Bronchial epithelial cell (primary cell): ENCODE measurements at regions not wholly inside any gene's neighbourhood (a gene's known extent, or its start where the extent isn't known, plus 50 kb on each side); places are given as distances from the start of the nearest gene placed in this dataset.

Experiments used
- DNase-seq: peaks from one replicate; pipeline ENCODE4 v3.0.0-alpha.2; 2010; ENCODE audit warnings: low read depth
- FAIRE-seq: peaks from 2 replicates; lab custom pipeline; 2011; peaks lifted over from hg19 to GRCh38; lab: Jason Lieb, UNC
- H3K27me3 ChIP-seq: 2 replicates; pipeline ENCODE4 v1.5.1; 2011; ENCODE audit warnings: low read length; ENCODE audit not compliant: control insufficient read depth, insufficient read depth
- H3K36me3 ChIP-seq: 2 replicates; pipeline ENCODE4 v1.5.1; 2011; ENCODE audit warnings: low read length; ENCODE audit not compliant: control insufficient read depth, insufficient read depth
- H3K4me3 ChIP-seq: 2 replicates; pipeline ENCODE4 v1.5.1; 2011; ENCODE audit warnings: mild to moderate bottlenecking, low read depth, low read length, control low read depth
- CTCF ChIP-seq: IDR thresholded peaks from 2 replicates; pipeline ENCODE4 v1.5.1; 2011; ENCODE audit warnings: mild to moderate bottlenecking, moderate library complexity, low read length, control low read depth, inconsistent platforms; ENCODE audit not compliant: insufficient read depth, severe bottlenecking

GRCh38 chr9:11632691-11633090, 1019.9 kb upstream of the PTPRD start:
- no peak for TF ChIP-seq CTCF
- no peaks in the 10 kb centered on the region for H3K27me3 ChIP-seq
- H3K4me3 ChIP-seq, result no peak overlapping the region
- FAIRE-seq (no peak), DNase-seq (no peak)
- no peaks in the 10 kb centered on the region for H3K36me3 ChIP-seq

DNA sequence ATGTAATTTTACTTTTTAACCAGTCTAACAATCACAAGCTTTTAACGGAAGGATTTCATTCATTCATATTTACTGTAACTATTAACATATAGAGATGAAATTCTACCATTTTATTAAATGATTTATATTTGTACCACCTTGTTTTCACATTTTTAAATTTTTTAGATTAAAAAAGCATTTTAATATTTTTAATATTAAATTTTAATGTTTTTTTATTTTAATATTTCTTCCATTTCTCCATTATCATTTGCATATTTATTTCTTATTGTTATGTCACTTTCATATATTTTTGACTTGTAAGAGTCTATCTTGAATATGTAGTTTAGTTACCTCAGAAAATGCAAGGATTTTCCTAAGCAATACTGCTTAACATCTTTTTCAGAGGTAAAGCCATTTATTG, 1034.0 kb upstream of the PTPRD start:
- Histone ChIP-seq H3K36me3 (no peaks in the 10 kb centered on the region), H3K27me3 (no peaks in the 10 kb centered on the region), H3K4me3 (no peak overlapping the region)
- DNase-seq, result no peak
- no peak for TF ChIP-seq CTCF
- no peak for FAIRE-seq

GRCh38 chr9:11653867-11654266, 1039.3 kb upstream of the TYRP1 start:
- H3K36me3 ChIP-seq, result no peaks in the 10 kb centered on the region
- no peak overlapping the region for H3K4me3 ChIP-seq
- FAIRE-seq (no peak), DNase-seq (no peak)
- TF ChIP-seq CTCF, result no peak
- no peaks in the 10 kb centered on the region for H3K27me3 ChIP-seq

- TF ChIP-seq CTCF, result no peak
- no peaks in the 10 kb centered on the region for H3K36me3 ChIP-seq
- H3K4me3 ChIP-seq, result no peak overlapping the region
- no peaks in the 10 kb centered on the region for H3K27me3 ChIP-seq
- DNase-seq (no peak), FAIRE-seq (no peak)
These were observed 1029.3 kb upstream of the TYRP1 start for GRCh38 chr9:11663913-11664312.

DNA sequence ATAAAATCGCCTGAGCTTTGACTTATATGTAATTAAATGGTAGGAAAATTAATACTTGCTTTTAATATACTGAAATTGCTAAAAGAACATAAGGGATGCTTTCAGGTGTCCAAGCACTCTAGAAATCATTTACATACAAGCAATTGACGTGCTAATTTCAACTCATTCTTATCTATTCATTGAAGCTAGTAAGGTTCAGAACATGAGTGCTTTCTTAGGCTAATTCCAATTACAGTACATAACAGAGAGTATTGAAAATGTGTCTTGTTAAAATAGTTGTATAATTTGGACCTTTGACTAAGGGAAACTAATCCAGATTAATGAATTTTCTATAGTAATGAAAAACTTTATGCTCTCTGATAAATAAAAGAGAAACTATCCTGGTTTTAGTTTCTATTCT, 1016.4 kb upstream of the TYRP1 start:
- no peak for FAIRE-seq
- Histone ChIP-seq H3K36me3 (no peaks in the 10 kb centered on the region), H3K4me3 (no peak overlapping the region), H3K27me3 (no peaks in the 10 kb centered on the region)
- TF ChIP-seq CTCF, result no peak
- no peak for DNase-seq

DNA sequence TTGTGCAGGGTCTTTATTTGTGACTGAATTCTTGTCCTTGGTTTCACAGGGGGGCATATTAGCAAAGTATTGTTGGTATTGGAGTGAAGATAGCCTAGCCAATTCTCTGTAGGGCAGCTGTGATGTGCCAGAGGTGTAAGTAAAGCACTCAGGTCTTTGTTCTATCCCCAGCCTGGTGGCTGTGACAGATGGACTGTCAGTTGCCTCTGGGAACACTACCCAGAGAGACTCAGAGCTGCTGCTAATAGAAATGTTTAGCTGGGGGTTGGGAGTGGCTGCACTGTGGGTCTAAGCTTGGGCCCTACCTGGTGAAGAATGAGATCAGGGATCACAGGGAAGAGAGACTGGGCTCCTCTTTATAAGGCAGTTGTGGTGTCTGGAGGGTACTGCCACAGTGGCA, 1006.5 kb upstream of the TYRP1 start:
- TF ChIP-seq CTCF, result no peak
- Histone ChIP-seq H3K4me3 (no peak overlapping the region), H3K36me3 (no peaks in the 10 kb centered on the region), H3K27me3 (no peaks in the 10 kb centered on the region)
- DNase-seq (no peak), FAIRE-seq (no peak)
